Thyroid gland (tissue), 4 donors: ENCODE measurements at regions not wholly inside any gene's neighbourhood (a gene's known extent, or its start where the extent isn't known, plus 50 kb on each side); places are given as distances from the start of the nearest gene placed in this dataset.

Source experiments
- DNase-seq, 2 donors: peaks; one replicate each; pipeline ENCODE4 v3.0.0-alpha.2; 2019
- H3K27ac ChIP-seq, 3 donors: fragments of 200-600 bp; sonication (generic); 1 replicate in 2 of 3; 2 replicates in 1 of 3; pipeline ENCODE4 v1.5.1; 2016 to 2019; ENCODE audit warnings: mild to moderate bottlenecking in 1 of 3, moderate library complexity in 1 of 3
- H3K27me3 ChIP-seq: fragments of 200-600 bp; sonication (generic); one replicate; pipeline ENCODE4 v1.5.1; 2019
- H3K36me3 ChIP-seq, 2 donors: fragments of 200-600 bp; sonication (generic); one replicate each; pipeline ENCODE4 v1.5.1; 2016 to 2019
- H3K4me1 ChIP-seq, 2 donors: fragments of 200-600 bp; sonication (generic); one replicate each; pipeline ENCODE4 v1.5.1; 2017 to 2019
- H3K4me3 ChIP-seq, 3 donors: fragments of 200-600 bp; sonication (generic); replicated peaks in 1 of 3; 1 replicate in 2 of 3; 2 replicates in 1 of 3; pipeline ENCODE4 v1.5.1; 2016; ENCODE audit warnings: mild to moderate bottlenecking in 1 of 3
- H3K9me3 ChIP-seq: fragments of 200-600 bp; sonication (generic); one replicate; pipeline ENCODE4 v1.5.1; 2017
- POLR2A ChIP-seq, 2 donors: fragments of 450-650 bp; IDR thresholded peaks; one replicate each; pipeline ENCODE4 v1.6.1; 2017; ENCODE audit warnings: antibody characterized with exemption in 2 of 2, mild to moderate bottlenecking in 2 of 2, moderate library complexity in 1 of 2
- WGBS, 2 donors: methylation state at CpG; one replicate each; pipeline ENCODE4 v1.1.5; 2017; 5-methylcytosine and 5-hydroxymethylcytosine counted together
- intact Hi-C: fragments of 100-400 bp; cut with DNase I; formaldehyde crosslinking; loops from one replicate; pipeline ENCODE4 v1.15.1; 2023
- TF ChIP-seq, protein P1 (sequence below), 6 experiments: fragments of 200-600 bp in 3 of 6; fragments of 450-650 bp in 3 of 6; sonication (generic) in 3 of 6; IDR thresholded peaks; one replicate each; pipeline ENCODE4 v1.5.1; 2016 to 2019; ENCODE audit warnings: antibody characterized with exemption in 6 of 6, mild to moderate bottlenecking in 2 of 6, inconsistent platforms in 1 of 6, moderate library complexity in 1 of 6

DNA sequence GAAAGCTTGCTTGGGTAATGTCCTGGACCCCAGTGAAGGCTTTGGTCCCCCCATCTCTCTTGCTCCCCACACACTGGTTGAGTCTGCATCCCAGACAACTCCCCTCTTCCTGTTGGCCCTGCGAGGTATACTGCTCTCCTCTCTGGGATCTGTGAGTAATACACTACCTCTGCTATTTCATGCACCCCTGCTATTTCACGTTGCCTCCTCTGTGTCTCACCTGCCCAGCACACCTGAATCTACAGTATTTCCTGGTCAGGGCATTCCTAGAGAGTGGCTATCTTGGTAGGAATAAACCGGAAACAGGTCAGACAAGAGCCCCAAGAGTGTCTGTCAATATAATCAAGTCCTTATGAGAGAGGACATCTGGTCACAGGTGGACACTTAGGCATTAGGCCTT lies 114.3 kb upstream of the ODAD2 start:
- H3K4me3 ChIP-seq: no peak overlapping the region
- H3K36me3 ChIP-seq: no peaks in the 10 kb centered on the region
- H3K4me1 ChIP-seq: no peaks in the 10 kb centered on the region
- DNase-seq: no peak
- 86% methylated on average over 3 of the region's 3 CpGs for whole genome bisulfite sequencing, 2 donors
- H3K27ac ChIP-seq: no peak overlapping the region
- TF ChIP-seq, protein P1, sequence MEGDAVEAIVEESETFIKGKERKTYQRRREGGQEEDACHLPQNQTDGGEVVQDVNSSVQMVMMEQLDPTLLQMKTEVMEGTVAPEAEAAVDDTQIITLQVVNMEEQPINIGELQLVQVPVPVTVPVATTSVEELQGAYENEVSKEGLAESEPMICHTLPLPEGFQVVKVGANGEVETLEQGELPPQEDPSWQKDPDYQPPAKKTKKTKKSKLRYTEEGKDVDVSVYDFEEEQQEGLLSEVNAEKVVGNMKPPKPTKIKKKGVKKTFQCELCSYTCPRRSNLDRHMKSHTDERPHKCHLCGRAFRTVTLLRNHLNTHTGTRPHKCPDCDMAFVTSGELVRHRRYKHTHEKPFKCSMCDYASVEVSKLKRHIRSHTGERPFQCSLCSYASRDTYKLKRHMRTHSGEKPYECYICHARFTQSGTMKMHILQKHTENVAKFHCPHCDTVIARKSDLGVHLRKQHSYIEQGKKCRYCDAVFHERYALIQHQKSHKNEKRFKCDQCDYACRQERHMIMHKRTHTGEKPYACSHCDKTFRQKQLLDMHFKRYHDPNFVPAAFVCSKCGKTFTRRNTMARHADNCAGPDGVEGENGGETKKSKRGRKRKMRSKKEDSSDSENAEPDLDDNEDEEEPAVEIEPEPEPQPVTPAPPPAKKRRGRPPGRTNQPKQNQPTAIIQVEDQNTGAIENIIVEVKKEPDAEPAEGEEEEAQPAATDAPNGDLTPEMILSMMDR (IDR thresholded peaks at IDR 0.05): no peak
- no peak for TF ChIP-seq POLR2A (IDR thresholded peaks at IDR 0.05)
- no peaks in the 10 kb centered on the region for H3K9me3 ChIP-seq
- H3K27me3 ChIP-seq: no peaks in the 10 kb centered on the region
- intact Hi-C loops: no loop called here

DNA sequence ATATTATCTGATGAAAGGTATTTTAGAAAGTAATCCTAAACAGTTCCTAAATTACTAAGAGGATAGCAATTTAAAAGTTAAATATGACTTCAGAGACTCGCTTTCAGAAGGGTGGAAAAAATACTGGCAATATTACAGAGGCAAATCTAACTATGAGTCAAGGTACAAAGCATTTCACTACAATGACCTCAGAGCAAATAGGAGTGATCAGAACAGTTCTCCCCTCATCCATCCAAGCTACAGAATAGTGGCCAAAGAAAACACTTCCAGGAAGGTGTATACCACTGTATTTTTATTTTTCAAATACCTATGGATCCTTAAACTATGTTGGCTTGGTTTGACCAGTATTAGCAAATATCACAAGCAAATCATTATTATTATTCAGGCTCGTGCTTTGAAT lies 112.8 kb upstream of the ODAD2 start:
- WGBS, 2 donors: 81 to 82% methylated on average over 2 of the region's 2 CpGs
- Histone ChIP-seq H3K4me1 (no peaks in the 10 kb centered on the region), H3K9me3 (no peaks in the 10 kb centered on the region), H3K27ac (no peak overlapping the region), H3K4me3 (no peak overlapping the region), H3K27me3 (no peaks in the 10 kb centered on the region), H3K36me3 (no peaks in the 10 kb centered on the region)
- no peak for TF ChIP-seq POLR2A (IDR thresholded peaks at IDR 0.05)
- TF ChIP-seq, protein P1 (IDR thresholded peaks at IDR 0.05): no peak
- no peak for DNase-seq
- intact Hi-C loops: no loop called here

DNA sequence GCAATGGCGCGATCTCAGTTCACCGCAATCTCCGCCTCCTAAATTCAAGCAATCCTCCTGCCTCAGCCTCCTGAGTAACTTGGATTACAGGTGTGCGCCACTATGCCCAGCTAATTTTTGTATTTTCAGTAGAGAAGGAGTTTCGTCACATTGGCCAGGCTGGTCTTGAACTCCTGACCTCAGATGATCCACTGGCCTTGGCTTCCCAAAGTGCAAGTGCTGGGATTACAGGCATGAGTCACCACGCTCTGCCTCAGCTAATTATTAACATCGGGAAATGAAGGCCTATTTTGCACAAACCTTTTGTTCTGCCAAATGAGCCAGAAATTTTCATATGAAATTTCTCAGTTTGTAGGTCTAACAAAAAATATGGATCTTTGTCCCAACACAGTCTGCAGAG lies 106.7 kb upstream of the ODAD2 start:
- Histone ChIP-seq H3K4me3 (no peak overlapping the region), H3K9me3 (no peaks in the 10 kb centered on the region), H3K27me3 (no peaks in the 10 kb centered on the region), H3K36me3 (no peaks in the 10 kb centered on the region), H3K4me1 (no peaks in the 10 kb centered on the region), H3K27ac (no peak overlapping the region)
- TF ChIP-seq, protein P1 (IDR thresholded peaks at IDR 0.05): no peak
- TF ChIP-seq POLR2A (IDR thresholded peaks at IDR 0.05): no peak
- intact Hi-C loops: no loop called here
- no peak for DNase-seq
- 87 to 96% methylated on average over 8 of the region's 8 CpGs for WGBS, 2 donors

DNA sequence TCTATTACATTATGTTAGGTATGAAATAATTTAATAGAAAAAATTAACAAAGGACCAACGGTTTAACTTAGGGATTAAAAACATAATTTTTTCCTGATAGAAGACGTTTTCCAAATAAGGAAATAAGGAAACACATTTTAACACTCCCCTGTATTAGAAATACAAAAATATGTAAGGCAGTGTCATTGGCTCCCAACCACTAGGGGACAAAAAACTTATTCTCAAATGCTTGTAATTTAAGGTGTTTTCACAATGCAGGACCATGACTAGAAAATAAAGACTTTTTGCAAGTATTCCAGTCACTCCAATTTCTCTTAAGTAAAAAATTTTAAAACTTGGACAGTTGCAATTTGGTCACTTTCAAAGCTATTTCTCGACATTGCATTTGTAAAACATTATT lies 98.8 kb upstream of the ODAD2 start:
- intact Hi-C loops: no loop called here
- H3K4me1 ChIP-seq: no peaks in the 10 kb centered on the region
- no peaks in the 10 kb centered on the region for H3K36me3 ChIP-seq
- no peak overlapping the region for H3K4me3 ChIP-seq
- H3K27ac ChIP-seq: no peak overlapping the region
- WGBS, 2 donors: 89 to 93% methylated on average over 3 of the region's 3 CpGs
- no peak for DNase-seq
- no peak for TF ChIP-seq POLR2A (IDR thresholded peaks at IDR 0.05)
- TF ChIP-seq, protein P1 (IDR thresholded peaks at IDR 0.05): no peak
- H3K27me3 ChIP-seq: no peaks in the 10 kb centered on the region
- no peaks in the 10 kb centered on the region for H3K9me3 ChIP-seq

DNA sequence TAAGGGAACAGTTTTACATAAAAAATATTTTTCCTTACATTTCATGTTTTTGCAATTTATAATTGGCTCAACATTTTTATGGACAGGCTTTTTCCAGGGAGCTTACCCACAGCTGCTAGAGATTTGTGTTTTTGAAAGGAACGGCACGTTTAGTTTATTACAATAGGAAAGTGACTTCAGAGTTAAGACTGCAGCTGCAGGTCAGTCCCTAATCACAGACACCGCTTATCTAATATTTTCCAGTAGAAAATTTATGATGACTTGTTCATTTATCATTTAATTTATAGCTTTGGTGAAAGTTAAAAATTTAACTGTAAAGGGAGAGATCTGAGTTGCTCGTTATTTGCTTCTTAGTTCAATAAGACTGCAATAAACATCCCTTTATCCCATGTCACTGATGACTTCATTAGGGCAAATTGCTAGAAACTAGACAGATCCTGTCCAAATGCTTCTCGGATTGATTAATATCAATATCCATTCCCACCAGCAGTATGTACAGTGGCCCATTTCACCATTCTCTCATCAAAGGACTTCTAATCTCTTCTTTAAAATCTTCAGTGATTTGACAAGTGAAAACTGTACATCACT lies 97.0 kb upstream of the ODAD2 start:
- DNase-seq: no peak
- TF ChIP-seq POLR2A (IDR thresholded peaks at IDR 0.05): no peak
- TF ChIP-seq, protein P1 (IDR thresholded peaks at IDR 0.05): no peak
- H3K27me3 ChIP-seq: no peaks in the 10 kb centered on the region
- no peaks in the 10 kb centered on the region for H3K9me3 ChIP-seq
- intact Hi-C loops: no loop called here
- WGBS, 2 donors: 74 to 87% methylated on average over 5 of the region's 5 CpGs
- no peak overlapping the region for H3K4me3 ChIP-seq
- H3K27ac ChIP-seq: no peak overlapping the region
- no peaks in the 10 kb centered on the region for H3K36me3 ChIP-seq
- no peaks in the 10 kb centered on the region for H3K4me1 ChIP-seq
